Erythroblast (primary cell): ENCODE measurements at regions not wholly inside any gene's neighbourhood (a gene's known extent, or its start where the extent isn't known, plus 50 kb on each side); places are given as distances from the start of the nearest gene placed in this dataset.

Experiments
- GATA1 ChIP-seq: IDR thresholded peaks from 2 replicates; pipeline ENCODE4 v1.6.1; 2011; ENCODE audit warnings: low read depth, mild to moderate bottlenecking, control low read depth, low read length, moderate library complexity
- POLR2A ChIP-seq: IDR thresholded peaks from 2 replicates; pipeline ENCODE4 v1.6.1; 2011; ENCODE audit warnings: mild to moderate bottlenecking, low read length

GRCh38 chr2:2456721-2457120 is 125.6 kb upstream of the MYT1L start:
- TF ChIP-seq POLR2A (no peak), GATA1 (no peak)
